Smooth muscle cell (in vitro differentiated cells): ENCODE measurements at regions not wholly inside any gene's neighbourhood (a gene's known extent, or its start where the extent isn't known, plus 50 kb on each side); places are given as distances from the start of the nearest gene placed in this dataset.

ENCODE experiments used
- DNase-seq: peaks from one replicate; lab custom pipeline; 2025; ENCODE audit not compliant: unreplicated experiment; lab: John Stamatoyannopoulos, UW
- H2AFZ ChIP-seq: fragments of 200-600 bp; sonication (generic); 2 replicates; pipeline ENCODE4 v1.6.0; 2016; ENCODE audit warnings: antibody characterized with exemption, low read depth, mild to moderate bottlenecking
- H3F3A ChIP-seq: fragments of 200-600 bp; sonication (generic); 2 replicates; pipeline ENCODE4 v1.6.0; 2017; ENCODE audit warnings: antibody characterized with exemption, low read depth
- H3K27ac ChIP-seq: fragments of 200-600 bp; sonication (generic); 2 replicates; pipeline ENCODE4 v1.5.1; 2016; ENCODE audit warnings: low read depth, mild to moderate bottlenecking
- H3K27me3 ChIP-seq: fragments of 200-600 bp; sonication (generic); 2 replicates; pipeline ENCODE4 v1.6.1; 2016; ENCODE audit warnings: low read depth, mild to moderate bottlenecking
- H3K36me3 ChIP-seq: fragments of 200-600 bp; sonication (generic); 2 replicates; pipeline ENCODE4 v1.5.1; 2016; ENCODE audit warnings: low read depth
- H3K4me1 ChIP-seq: fragments of 200-600 bp; sonication (generic); 2 replicates; pipeline ENCODE4 v1.5.1; 2016; ENCODE audit warnings: low read depth
- H3K4me2 ChIP-seq: fragments of 200-600 bp; sonication (generic); 2 replicates; pipeline ENCODE4 v1.6.0; 2016; ENCODE audit warnings: mild to moderate bottlenecking
- H3K4me3 ChIP-seq: fragments of 200-600 bp; sonication (generic); 2 replicates; pipeline ENCODE4 v1.5.1; 2016; ENCODE audit warnings: mild to moderate bottlenecking
- H3K79me2 ChIP-seq: fragments of 200-600 bp; sonication (generic); 2 replicates; pipeline ENCODE4 v1.6.0; 2016; ENCODE audit warnings: low read depth, mild to moderate bottlenecking
- H3K9ac ChIP-seq: fragments of 200-600 bp; sonication (generic); 2 replicates; pipeline ENCODE4 v1.6.0; 2016; ENCODE audit warnings: low read depth
- H3K9me3 ChIP-seq: fragments of 200-600 bp; sonication (generic); replicated peaks from 2 replicates; pipeline ENCODE4 v1.5.1; 2016; ENCODE audit warnings: low read depth
- H4K20me1 ChIP-seq: fragments of 200-600 bp; sonication (generic); 2 replicates; pipeline ENCODE4 v1.6.0; 2016; ENCODE audit warnings: low read depth
- CTCF ChIP-seq: fragments of 200-600 bp; sonication (generic); IDR thresholded peaks from 2 replicates; pipeline ENCODE4 v1.5.1; 2017; ENCODE audit warnings: borderline replicate concordance, mild to moderate bottlenecking, antibody characterized with exemption; ENCODE audit not compliant: insufficient read depth, poor library complexity, severe bottlenecking
- WGBS: methylation state at CpG from one replicate; pipeline ENCODE4 v1.1.7; 2016; ENCODE audit warnings: low lambda C conversion rate; 5-methylcytosine and 5-hydroxymethylcytosine counted together

GRCh38 chr7:32227746-32228145, 157.5 kb upstream of the PDE1C start:
- Histone ChIP-seq H3K79me2 (no peaks in the 10 kb centered on the region), H2AFZ (no peak overlapping the region), H3K9ac (no peak overlapping the region), H3K36me3 (no peaks in the 10 kb centered on the region), H3K27ac (no peak overlapping the region), H4K20me1 (no peaks in the 10 kb centered on the region), H3F3A (no peaks in the 10 kb centered on the region), H3K4me1 (no peaks in the 10 kb centered on the region), H3K4me2 (no peak overlapping the region), H3K27me3 (peaks cover 3% of the 10 kb centered on the region), H3K4me3 (no peak overlapping the region), H3K9me3 (no peaks in the 10 kb centered on the region)
- no peak for TF ChIP-seq CTCF
- no peak for DNase-seq
- WGBS: 100% methylated on average over 1 of the region's 1 CpG

GRCh38 chr7:32224276-32224675, 154.1 kb upstream of the PDE1C start:
- no peak overlapping the region for H3K27ac ChIP-seq
- no peak overlapping the region for H2AFZ ChIP-seq
- H4K20me1 ChIP-seq: no peaks in the 10 kb centered on the region
- H3F3A ChIP-seq: no peaks in the 10 kb centered on the region
- H3K9me3 ChIP-seq: no peaks in the 10 kb centered on the region
- H3K4me2 ChIP-seq: no peak overlapping the region
- peaks cover 3% of the 10 kb centered on the region for H3K27me3 ChIP-seq
- TF ChIP-seq CTCF: no peak
- no peak for DNase-seq
- H3K79me2 ChIP-seq: no peaks in the 10 kb centered on the region
- no peak overlapping the region for H3K4me3 ChIP-seq
- no peaks in the 10 kb centered on the region for H3K4me1 ChIP-seq
- 83% methylated on average over 5 of the region's 5 CpGs for WGBS
- H3K36me3 ChIP-seq: no peaks in the 10 kb centered on the region
- no peak overlapping the region for H3K9ac ChIP-seq

GRCh38 chr7:32223721-32224120, 153.5 kb upstream of the PDE1C start:
- Histone ChIP-seq H3K9me3 (no peaks in the 10 kb centered on the region), H3K27me3 (peaks cover 3% of the 10 kb centered on the region), H3F3A (no peaks in the 10 kb centered on the region), H3K4me3 (no peak overlapping the region), H3K27ac (no peak overlapping the region), H3K4me2 (no peak overlapping the region), H3K9ac (no peak overlapping the region), H2AFZ (no peak overlapping the region), H4K20me1 (no peaks in the 10 kb centered on the region), H3K79me2 (no peaks in the 10 kb centered on the region), H3K4me1 (no peaks in the 10 kb centered on the region), H3K36me3 (no peaks in the 10 kb centered on the region)
- WGBS: 88% methylated on average over 8 of the region's 8 CpGs
- no peak for TF ChIP-seq CTCF
- DNase-seq: no peak

GRCh38 chr7:32223071-32223650, 153.0 kb upstream of the PDE1C start:
- Histone ChIP-seq H2AFZ (no peak overlapping the region), H3K79me2 (no peaks in the 10 kb centered on the region), H3K27ac (no peak overlapping the region), H3K36me3 (no peaks in the 10 kb centered on the region), H3K9me3 (no peaks in the 10 kb centered on the region), H4K20me1 (no peaks in the 10 kb centered on the region), H3K9ac (no peak overlapping the region), H3K27me3 (peaks cover 3% of the 10 kb centered on the region), H3K4me1 (no peaks in the 10 kb centered on the region), H3F3A (no peaks in the 10 kb centered on the region), H3K4me2 (no peak overlapping the region), H3K4me3 (no peak overlapping the region)
- DNase-seq: no peak
- TF ChIP-seq CTCF: no peak
- 93% methylated on average over 6 of the region's 6 CpGs for WGBS
